Left forelimb (tissue), 1 donor: ENCODE measurements at regions not wholly inside any gene's neighbourhood (a gene's known extent, or its start where the extent isn't known, plus 50 kb on each side); places are given as distances from the start of the nearest gene placed in this dataset.

ENCODE experiments used
- DNase-seq: peaks from one replicate; pipeline ENCODE4 v3.0.0-alpha.2; 2018; ENCODE audit warnings: low spot score

DNA sequence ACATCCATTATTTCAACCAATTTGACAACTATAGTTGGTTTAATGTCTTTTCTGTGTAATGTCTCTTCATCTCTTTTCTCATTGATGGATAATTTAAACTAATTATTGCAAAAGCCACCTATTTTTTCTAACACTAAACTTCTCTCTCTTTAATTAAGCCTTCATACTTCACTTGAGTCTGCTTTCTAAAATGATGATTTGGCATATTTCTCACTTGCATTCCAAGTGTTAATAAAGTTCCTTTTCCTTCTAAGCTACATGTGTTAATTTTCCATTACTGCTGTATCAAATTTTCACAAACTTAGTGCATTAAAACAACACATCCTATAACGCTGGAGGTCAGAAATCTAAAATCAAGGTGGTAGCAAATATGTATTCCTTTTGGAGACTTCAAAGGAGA lies 1743.8 kb upstream of the PCDH7 start:
- DNase-seq: no peak

DNA sequence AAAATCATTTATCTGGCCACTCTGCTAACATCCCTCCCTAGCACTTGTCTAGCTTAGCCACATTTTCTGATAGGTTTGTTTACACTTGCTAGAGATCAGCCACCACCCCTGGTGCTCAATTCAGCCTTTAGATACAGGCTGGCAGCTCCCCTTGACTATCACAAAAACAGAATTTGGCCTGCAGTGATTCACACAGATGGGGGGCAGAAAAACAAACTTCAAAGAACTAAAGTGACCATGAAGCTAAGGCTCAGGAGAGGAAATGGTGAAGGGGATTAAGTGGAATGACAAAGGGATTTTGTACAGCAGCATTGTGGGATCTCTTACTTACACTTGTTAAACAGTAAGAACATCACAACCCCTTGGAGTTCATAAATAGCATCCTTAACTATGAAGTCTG lies 1718.0 kb upstream of the PCDH7 start:
- DNase-seq: no peak

DNA sequence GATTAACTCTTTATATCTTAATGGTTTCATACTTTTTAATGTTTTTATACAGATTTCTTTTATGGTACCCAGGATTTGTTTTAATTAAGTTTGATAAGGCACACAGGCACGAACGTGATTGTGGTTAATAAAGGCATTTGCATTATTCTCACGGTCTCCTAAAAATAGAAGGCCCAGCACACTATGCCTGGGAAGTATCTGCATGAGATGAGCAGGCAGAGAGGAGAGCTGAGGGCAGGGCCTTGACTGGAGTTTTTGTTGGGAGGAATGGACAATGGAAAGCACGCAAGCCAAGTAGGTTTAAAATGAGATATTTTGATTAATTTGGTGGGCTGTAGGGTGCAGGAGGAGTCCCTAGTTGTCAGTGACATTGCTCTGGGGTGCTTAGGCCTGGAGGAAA lies 1714.3 kb upstream of the PCDH7 start:
- DNase-seq: no peak

DNA sequence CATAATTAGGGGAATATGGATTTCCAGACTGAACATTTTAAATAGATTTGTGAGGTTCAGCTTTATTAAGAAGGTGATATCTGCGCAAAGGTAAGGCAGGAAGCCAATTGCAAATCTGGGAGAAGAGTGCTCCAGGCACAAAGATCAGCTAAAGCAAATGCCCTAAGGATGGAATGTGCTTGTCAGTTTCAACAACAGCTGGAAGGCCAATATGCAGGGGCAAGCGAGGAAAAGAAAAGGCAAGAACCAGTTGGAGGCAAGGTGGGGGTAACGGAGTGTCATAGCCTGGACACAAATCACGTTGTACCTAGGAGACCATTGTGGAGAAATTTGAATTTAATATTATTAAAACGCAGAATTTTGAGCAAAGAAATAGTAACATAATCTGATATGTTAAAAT lies 1710.3 kb upstream of the PCDH7 start:
- no peak for DNase-seq

DNA sequence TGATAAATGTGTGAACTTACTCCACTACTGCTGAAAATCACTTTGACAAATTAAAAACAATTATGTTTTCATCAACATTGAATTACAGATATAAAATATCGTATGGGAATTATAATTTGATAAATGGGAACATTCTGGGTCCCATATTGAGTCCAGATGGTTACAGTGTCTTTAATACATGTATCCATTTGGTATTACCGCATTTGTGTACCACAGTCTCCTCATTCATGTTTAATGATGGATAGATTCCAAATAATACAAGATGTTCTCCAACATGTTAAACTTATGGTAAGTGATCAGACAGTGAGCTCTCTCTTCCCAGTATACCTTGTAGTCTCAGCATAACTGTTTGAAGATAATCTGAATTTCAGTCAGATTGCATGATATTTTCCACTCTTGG lies 1706.8 kb upstream of the PCDH7 start:
- DNase-seq: no peak

DNA sequence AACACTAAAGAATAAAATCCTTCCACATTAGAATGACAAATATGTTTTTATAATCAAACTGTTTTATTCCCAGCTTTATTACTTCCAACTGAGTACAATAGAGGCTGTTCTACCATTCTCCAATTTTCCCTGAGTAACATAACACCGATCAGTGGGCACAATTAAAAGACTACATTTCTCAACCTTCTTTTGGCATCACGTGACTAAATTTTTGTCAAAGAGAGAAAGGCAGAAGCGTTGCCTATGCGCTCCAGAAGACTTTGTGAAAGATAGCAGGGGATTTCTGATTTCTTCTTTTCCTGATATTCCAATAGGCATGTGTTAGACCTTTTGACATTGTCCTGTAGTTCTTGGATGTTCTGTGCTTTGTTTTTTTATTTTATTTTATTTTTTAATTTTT lies 1705.6 kb upstream of the PCDH7 start:
- DNase-seq: no peak

DNA sequence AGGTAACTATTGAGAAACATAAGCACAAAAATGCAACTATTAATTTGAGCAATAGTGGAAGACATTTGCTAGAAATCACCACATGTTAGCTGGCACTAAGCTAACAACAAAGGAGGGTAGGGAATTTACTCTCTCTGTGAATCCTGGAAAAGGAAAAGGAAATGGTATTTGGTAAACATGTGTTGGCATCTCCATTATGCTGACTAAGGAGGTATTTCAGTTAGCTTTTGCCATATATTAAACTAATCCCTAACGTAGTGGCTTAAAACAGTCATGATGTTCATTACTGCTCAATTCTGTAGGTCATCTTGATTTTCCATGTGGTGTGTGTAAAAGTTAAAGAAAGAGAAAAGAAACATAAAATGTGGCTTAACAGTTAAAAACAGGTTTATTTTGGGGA lies 1686.5 kb upstream of the PCDH7 start:
- DNase-seq: no peak

DNA sequence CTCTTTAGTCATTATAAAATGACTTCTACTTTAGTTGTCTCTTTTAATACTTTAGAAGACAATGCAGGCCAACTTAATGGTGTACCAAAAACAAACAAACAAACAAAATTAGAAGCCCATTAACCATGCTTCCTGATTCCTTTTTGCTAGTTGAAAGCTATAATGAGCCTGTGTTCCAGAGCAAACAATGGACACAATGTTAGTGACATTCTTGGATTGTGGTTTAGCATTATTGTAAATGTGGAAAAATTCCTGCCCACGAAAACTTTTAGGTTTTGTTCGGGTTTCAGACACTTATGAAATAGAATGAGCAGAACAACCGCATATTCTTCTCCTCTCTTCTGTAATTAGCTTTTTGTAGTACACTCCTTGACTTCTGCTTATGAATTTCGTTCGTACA lies 1682.7 kb upstream of the PCDH7 start:
- no peak for DNase-seq

DNA sequence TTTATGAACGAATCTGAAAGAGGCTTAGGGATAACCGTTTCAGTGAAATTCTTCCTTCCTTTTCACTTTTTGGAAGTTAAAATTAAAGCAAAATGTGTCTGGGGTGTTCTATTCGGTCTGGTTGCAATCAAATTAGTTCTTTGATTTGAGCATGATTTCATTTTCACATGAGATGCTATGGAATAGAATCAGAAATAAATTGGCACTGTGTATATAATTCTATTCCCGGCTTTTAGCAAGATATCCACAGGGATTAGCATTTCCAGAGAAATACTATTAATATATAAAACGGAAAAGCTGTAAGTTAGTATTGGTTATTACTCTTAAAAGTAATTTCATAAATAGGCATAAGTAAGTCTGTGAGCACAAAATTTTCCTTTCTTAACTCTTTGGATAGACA lies 1676.8 kb upstream of the PCDH7 start:
- DNase-seq: no peak

DNA sequence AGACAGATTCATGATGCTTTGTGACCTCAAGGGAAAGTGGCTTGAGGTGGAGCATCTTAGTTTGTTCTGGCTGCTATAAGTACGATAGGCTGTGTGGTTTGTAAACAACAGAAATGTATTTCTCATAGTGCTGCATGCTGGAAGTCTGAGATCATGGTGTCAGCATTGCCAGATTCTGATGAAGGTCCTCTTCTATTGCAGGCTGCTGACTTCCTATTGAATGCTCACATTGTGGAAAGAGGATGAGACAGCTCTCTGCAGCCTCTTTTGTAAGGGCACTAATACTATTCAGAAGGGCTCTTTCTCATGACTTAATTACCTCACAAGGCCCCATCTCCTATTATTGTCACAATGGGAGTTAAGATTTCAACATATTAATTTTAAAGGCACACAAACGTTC lies 1674.0 kb upstream of the PCDH7 start:
- no peak for DNase-seq

DNA sequence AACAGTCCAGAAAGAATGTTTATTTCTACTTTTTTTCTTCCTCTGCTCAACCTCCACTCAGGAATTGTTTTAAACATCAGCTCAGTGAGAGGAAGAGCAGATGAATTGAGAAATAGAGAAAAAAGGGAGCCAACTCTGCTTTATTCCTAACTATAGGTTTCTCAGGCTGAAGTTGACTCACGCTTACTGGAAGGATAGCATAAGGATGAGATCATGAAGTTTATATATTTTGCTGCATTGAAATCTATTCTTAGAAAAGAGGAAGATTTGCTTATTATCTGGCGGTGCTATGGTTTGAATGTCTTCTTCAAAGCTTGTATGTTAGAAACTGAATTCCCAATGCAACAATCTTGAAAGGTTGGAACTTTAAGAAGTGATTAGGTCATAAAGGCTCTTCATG lies 1673.4 kb upstream of the PCDH7 start:
- no peak for DNase-seq

DNA sequence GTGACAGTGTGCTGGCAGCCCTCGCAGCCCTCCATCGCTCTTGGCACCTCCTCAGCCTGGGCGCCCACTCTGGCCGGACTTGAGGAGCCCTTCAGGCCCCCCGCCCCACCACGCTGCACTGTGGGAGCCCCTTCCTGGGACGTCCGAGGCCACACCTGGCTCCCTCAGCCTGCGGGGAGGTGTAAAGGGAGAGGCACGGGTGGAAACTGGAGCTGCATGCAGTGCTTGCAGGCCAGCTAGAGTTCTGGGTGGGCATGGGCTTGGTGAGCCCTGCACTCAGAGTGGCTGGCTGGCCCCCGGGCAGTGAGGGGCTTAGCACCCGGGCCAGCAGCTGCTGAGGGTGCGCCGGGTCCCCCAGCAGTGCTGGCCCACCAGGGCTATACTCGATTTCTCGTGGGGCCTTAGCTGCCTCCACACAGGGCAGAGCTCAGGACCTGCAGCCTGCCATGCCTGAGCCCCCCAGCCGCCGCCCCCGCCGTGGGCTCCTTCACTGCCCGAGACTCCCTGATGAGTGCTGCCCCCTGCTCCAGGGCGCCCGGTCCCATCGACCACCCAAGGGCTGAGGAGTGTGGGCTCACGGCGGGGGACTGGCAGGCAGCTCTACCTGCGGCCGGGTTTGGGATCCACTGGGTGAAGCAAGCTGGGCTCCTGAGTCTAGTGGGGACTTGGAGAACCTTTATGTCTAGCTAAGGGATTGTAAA lies 1672.7 kb upstream of the PCDH7 start:
- no peak for DNase-seq

DNA sequence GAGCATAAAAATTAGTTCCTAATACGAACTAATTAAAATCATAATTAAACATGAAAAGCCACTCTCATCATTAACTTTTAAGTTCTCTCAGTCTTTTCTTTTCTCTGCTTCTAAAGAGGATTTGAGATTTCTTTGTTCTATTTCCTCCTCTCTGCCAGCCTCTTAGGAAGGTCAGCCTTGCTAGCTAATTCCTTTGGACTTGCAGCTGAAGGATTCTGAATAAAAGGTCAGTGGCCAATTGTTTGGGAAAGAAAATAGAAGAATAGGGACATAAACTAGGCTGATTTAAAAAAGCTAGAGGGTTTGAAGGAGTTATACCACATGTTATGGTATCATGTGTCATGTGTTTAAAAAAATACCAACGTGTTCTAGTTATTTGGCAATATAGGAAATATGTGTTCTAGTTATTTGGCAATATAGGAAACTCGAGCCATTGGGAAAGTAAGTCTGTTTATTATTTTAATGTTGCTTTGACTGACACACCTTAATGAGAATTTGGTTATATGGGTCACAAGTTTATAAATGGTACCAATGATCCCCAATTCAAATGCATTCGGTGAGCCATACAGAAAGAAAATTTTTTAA lies 1668.7 kb upstream of the PCDH7 start:
- DNase-seq: no peak

DNA sequence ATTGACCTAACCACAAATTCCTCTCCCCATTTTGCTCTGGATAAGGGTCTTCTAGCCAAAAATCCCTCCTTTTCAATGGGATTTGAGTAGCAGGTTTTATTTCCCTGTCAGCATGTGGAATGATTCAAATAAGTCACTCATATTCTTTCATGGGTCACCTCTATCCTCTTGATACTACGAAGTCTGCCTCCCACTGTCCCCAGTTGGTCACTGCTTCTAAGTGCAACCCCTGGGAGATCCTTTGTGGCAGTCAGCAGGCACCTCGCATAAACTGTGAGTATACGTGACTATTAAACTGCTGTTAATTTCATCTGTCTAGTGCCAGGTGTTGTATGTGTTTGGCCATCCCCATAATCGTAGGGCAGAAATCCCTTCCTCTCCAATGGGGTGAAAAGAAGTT lies 1667.9 kb upstream of the PCDH7 start:
- no peak for DNase-seq

DNA sequence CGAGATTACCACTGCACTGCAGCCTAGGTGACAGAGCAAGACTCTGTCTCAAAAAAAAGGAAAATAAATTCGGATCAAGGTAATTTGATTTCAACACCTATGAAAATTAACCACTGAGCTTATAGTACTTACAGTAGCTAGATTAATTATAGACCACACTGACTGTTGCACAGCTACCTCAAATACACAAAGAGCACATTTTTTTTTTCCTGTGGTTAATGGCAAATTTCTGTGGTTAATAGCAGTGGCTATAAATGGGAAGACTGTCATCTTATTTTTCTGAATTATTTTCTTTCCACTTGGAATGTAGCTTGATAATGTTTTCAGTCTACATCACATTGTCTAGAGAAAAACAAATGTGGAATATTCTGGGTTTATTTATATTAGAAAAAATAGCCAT lies 1661.6 kb upstream of the PCDH7 start:
- DNase-seq: no peak

DNA sequence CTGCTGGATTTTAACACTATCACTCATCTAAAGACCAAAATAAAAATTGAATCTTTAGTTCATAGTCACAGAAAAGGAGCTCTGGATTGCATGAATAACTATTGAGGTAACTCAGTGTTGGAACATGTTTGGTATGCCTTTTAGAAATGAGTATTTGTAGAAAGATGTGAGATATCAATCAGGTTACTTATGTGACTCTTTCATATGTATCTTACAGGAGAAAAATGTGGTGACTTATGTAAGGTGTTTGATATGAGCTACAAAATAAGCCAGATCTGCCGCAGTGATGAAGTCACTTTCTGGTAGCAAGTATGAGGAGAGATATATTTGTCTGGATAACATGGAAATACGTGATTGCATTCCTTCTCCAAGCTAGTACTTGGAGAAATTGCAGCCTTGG lies 1653.3 kb upstream of the PCDH7 start:
- no peak for DNase-seq

DNA sequence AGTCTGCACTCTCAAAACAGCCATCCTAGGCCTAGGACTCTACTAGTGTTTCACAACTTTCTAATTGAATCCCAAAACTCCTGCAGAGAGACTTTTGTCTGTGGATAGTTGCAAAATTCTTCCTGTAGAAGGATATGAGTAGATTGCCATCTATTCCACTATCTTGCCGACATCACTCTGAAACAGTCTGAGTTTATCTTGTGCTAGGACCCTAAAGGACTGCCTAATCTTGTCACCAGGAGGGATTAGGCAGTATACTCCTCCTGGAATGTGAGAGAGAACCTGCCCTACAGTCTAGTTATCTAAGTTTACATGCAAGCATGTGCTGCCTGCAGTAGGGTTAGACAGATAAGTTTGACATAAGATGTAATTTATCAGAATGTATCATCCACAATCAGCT lies 1646.6 kb upstream of the PCDH7 start:
- DNase-seq: no peak

DNA sequence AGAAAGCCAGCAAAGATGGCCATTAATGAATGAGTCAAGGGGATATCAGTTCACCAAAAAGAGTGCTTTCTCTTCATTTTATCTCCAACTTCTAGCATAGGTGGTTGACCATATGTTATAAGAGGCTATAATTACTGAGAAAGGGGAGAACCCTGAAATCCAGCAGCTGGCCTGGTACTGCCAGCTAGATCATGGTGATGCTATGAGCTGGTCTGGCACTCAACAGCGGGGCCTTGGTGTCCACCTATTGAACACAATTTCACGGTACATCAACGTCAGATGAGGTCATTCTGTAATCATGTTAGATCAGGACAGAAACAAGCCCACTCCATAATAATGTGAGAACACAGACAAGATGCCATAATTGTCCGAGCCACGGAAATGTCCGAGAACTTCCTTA lies 1644.8 kb upstream of the PCDH7 start:
- DNase-seq: no peak

DNA sequence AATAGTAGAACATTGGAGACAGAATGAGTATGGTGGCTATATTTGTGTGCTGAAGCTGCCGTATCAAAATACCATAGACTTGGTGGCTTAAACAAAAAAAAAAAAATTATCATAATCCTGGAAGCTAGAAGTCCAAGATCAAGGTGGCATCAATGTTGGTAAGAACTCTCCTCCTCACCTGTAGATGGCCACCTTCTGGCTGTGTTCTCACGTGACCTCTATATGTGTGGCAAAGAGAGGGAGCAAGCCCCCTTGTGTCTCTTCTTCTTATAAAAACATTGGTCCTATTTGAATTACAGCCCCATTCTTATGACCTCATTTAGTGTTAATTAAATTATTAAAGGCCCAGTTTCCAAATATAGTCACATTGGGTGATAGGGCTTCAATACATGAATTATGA lies 1640.9 kb upstream of the PCDH7 start:
- DNase-seq: no peak

DNA sequence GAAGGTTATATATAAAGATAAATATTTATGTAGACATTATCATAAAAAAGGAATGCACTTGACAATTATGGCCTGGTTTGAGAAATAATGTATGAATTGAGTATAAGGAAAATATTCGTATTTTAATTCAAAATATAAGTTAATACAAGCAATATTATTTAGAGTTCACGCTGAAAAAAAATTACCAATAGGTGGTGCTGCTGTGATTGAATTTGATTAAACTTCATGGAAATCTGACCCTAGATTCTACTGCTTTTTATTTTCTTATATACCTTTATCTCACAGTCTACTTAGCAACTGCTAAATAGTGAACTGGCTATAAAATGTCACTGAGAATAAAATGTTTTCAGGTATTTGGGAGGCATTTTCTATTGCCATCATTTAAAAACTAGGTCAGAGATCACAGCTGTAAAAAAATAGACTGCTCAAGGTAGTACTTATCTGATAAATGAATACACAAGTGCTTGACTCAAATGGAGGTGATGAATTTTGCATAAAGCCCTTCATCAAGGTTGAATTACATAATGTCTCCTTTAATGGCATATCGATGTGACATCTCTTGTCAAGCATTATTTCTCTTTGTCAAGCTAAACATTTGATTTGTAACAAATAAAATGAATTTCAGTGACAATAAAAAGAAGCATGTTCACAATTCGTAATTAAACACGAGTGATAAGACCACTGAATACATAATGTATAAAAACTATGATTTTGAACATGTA lies 1638.8 kb upstream of the PCDH7 start:
- no peak for DNase-seq

DNA sequence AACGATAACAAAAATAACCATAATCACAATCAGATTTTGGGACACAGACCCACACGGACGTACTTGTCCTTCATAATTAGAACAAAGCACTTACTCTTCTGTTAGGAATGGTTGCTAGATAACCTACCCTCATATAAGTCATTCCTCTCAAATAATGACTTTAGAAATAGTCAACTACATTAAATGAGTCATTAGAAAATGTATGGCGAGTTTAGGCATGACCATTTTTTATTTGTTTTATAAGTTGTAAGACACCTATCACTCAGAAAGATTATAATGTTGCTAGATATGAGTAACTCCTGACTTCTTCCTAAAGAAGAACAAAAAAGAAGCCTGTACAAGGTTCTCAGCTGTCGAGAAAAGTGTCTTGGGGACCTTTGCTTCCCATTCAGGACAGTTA lies 1637.5 kb upstream of the PCDH7 start:
- no peak for DNase-seq

DNA sequence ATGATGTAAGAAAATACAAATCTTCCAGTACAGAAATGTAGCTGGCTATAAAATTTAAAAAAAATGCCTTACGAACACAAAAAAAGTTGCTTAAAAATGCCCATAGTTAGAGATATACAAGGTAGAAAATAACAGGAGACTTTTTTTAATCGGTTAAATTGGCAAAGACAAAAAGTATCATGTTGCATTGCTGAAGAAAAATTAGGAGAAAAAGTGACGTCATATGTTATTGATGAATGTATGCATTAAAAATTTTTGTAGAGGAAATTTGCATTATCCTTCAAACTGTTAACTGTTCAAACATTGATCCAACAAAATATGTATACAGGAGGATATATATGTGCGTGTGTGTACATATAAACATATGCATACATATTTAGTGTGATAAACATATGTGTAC lies 1634.4 kb upstream of the PCDH7 start:
- no peak for DNase-seq

DNA sequence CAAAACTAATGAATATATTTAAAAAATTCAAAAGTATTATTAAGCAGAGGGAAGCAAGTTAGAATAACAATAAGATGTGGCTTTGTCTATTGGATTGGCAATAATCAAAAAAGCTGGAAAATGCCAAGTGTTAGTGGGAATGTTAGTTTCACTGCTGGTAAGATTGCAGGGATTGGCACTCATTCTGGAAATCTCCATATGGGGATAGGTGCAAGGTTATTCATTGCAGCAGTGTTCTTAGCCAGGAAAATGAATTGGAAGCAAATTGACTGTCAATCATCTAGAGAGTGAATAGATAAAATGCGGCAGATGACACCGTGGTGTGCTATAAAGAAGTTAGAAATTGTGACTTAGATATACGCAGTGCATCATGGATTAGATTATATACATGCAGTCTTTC lies 1615.5 kb upstream of the PCDH7 start:
- DNase-seq: no peak

DNA sequence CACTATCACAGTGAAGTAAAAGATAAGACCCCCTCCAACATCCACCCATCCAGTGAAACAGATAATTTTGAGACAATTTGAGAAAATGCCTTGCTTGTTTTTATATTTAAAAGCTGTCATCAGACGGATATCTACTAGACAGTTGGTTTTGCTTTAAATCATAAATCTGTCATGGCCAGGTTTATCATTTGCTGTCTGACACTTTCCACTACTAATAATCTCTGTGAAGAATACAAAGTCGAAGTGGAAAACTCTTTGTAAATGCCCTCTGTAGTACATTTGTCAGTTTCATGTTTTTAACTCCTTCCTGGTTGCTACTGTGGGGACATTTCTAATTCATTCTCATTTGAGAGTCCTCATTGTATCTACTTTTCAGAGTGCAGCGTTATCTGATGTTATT lies 1606.2 kb upstream of the PCDH7 start:
- DNase-seq: no peak
